Neutrophil (primary cell): ENCODE measurements at regions not wholly inside any gene's neighbourhood (a gene's known extent, or its start where the extent isn't known, plus 50 kb on each side); places are given as distances from the start of the nearest gene placed in this dataset.

Experiments
- H3K27ac ChIP-seq: fragments of 200-600 bp; sonication (generic); 2 replicates; pipeline ENCODE4 v1.5.1; 2016; ENCODE audit warnings: mild to moderate bottlenecking, moderate library complexity
- H3K27me3 ChIP-seq: fragments of 200-600 bp; sonication (generic); 2 replicates; pipeline ENCODE4 v1.6.0; 2016; ENCODE audit warnings: mild to moderate bottlenecking
- H3K36me3 ChIP-seq: fragments of 200-600 bp; sonication (generic); 2 replicates; pipeline ENCODE4 v1.5.1; 2017
- H3K4me1 ChIP-seq, 2 experiments: fragments of 200-600 bp in 1 of 2; sonication (generic) in 1 of 2; 1 replicate in 1 of 2; 2 replicates in 1 of 2; pipeline versions ENCODE4 v1.5.1 to v1.6.1; 2013 to 2016; ENCODE audit warnings: low read depth in 1 of 2, low read length in 1 of 2, mild to moderate bottlenecking in 1 of 2, moderate library complexity in 1 of 2; ENCODE audit not compliant: control insufficient read depth in 1 of 2, insufficient read depth in 1 of 2
- H3K4me3 ChIP-seq, 2 experiments: fragments of 200-600 bp in 1 of 2; sonication (generic) in 1 of 2; 1 replicate in 1 of 2; 2 replicates in 1 of 2; pipeline ENCODE4 v1.5.1; 2013 to 2016; ENCODE audit warnings: low read depth in 1 of 2, low read length in 1 of 2, mild to moderate bottlenecking in 1 of 2, moderate library complexity in 1 of 2
- H3K9me3 ChIP-seq: fragments of 200-600 bp; sonication (generic); 2 replicates; pipeline ENCODE4 v1.5.1; 2016
- TF ChIP-seq, protein P1 (sequence below): fragments of 200-600 bp; sonication (generic); IDR thresholded peaks from 2 replicates; pipeline ENCODE4 v1.5.1; 2016; ENCODE audit warnings: antibody characterized with exemption

- H3K36me3 ChIP-seq = no peaks in the 10 kb centered on the region
- TF ChIP-seq, protein P1, sequence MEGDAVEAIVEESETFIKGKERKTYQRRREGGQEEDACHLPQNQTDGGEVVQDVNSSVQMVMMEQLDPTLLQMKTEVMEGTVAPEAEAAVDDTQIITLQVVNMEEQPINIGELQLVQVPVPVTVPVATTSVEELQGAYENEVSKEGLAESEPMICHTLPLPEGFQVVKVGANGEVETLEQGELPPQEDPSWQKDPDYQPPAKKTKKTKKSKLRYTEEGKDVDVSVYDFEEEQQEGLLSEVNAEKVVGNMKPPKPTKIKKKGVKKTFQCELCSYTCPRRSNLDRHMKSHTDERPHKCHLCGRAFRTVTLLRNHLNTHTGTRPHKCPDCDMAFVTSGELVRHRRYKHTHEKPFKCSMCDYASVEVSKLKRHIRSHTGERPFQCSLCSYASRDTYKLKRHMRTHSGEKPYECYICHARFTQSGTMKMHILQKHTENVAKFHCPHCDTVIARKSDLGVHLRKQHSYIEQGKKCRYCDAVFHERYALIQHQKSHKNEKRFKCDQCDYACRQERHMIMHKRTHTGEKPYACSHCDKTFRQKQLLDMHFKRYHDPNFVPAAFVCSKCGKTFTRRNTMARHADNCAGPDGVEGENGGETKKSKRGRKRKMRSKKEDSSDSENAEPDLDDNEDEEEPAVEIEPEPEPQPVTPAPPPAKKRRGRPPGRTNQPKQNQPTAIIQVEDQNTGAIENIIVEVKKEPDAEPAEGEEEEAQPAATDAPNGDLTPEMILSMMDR = no peak
- H3K4me1 ChIP-seq = no peaks in the 10 kb centered on the region
- H3K27ac ChIP-seq = no peak overlapping the region
- no peaks in the 10 kb centered on the region for H3K9me3 ChIP-seq
- H3K4me3 ChIP-seq = no peak overlapping the region
- peaks cover 39% of the 10 kb centered on the region for H3K27me3 ChIP-seq
Observed at GRCh38 chr22:22352371-22352999, 107.9 kb downstream of the VPREB1 start.

DNA sequence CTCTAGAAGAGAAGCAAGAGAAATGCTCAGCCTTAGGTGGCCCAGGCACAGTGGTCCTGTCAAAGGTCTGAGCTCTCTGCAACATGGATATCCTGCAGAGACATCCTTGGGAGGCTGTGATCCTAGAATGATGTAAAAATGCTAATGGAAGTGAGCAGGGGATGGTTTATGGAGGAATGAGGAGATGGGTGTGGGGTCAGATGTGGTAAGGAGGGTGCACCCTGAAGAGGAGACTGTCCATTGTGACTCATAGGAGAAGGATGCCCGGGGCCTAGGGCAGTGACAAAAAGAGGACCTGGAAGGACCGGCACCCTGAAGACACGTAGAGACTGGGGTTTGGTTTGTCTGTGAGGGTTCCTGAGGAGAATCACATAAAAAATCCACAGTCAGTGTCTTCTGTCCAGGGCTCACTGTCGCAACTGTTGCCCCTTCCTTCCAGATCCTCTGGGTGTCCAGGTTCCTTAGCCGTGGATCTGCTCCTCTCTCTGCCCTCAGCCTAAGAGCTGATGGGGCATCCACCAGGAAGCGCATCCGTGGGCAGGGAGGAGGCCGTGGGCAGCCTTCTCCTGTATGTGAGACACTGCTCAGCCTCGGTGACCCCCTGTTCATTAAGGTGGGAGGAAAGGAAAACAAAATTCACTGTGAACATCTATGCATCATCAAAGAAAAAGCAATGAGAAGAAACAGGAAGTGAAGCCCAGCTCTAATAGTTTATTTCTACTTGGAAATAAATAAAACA, 110.7 kb downstream of the VPREB1 start:
- Histone ChIP-seq H3K27ac (no peak overlapping the region), H3K4me1 (no peaks in the 10 kb centered on the region), H3K27me3 (peaks cover 19% of the 10 kb centered on the region), H3K4me3 (no peak overlapping the region), H3K36me3 (no peaks in the 10 kb centered on the region), H3K9me3 (no peaks in the 10 kb centered on the region)
- TF ChIP-seq, protein P1 = no peak

GRCh38 chr22:22357024-22357883, 112.7 kb downstream of the VPREB1 start:
- no peak overlapping the region for H3K27ac ChIP-seq
- H3K4me1 ChIP-seq = no peaks in the 10 kb centered on the region
- TF ChIP-seq, protein P1 = no peak

GRCh38 chr22:22358152-22358551, 113.6 kb downstream of the VPREB1 start:
- TF ChIP-seq, protein P1 = no peak
- Histone ChIP-seq H3K27ac (no peak overlapping the region), H3K9me3 (no peaks in the 10 kb centered on the region), H3K36me3 (no peaks in the 10 kb centered on the region), H3K27me3 (peaks cover 7% of the 10 kb centered on the region), H3K4me3 (no peak overlapping the region), H3K4me1 (no peaks in the 10 kb centered on the region)

More at GRCh38 chr22:22357024-22357883, 112.7 kb downstream of the VPREB1 start:
- Histone ChIP-seq H3K27me3 (peaks cover 7% of the 10 kb centered on the region), H3K4me3 (no peak overlapping the region), H3K9me3 (no peaks in the 10 kb centered on the region), H3K36me3 (no peaks in the 10 kb centered on the region)

- no peaks in the 10 kb centered on the region for H3K36me3 ChIP-seq
- no peak overlapping the region for H3K27ac ChIP-seq
- TF ChIP-seq, protein P1 = no peak
- H3K9me3 ChIP-seq = no peaks in the 10 kb centered on the region
- H3K27me3 ChIP-seq = peaks cover 7% of the 10 kb centered on the region
- no peak overlapping the region for H3K4me3 ChIP-seq
- H3K4me1 ChIP-seq = no peaks in the 10 kb centered on the region
Observed at GRCh38 chr22:22358686-22359085, 114.1 kb downstream of the VPREB1 start.
